Esophagus muscularis mucosa (tissue), 4 donors: ENCODE measurements at regions not wholly inside any gene's neighbourhood (a gene's known extent, or its start where the extent isn't known, plus 50 kb on each side); places are given as distances from the start of the nearest gene placed in this dataset.

ENCODE experiments used
- CTCF ChIP-seq, 3 experiments: fragments of 200-600 bp in 2 of 3; fragments of 450-650 bp in 1 of 3; sonication (generic) in 2 of 3; IDR thresholded peaks; one replicate each; pipeline ENCODE4 v1.5.1; 2017 to 2019; ENCODE audit warnings: antibody characterized with exemption in 3 of 3, mild to moderate bottlenecking in 2 of 3, moderate library complexity in 1 of 3
- EP300 ChIP-seq: sonication (generic); formaldehyde crosslinking; IDR thresholded peaks from one replicate; pipeline ENCODE4 v1.6.1; 2017; ENCODE audit warnings: antibody characterized with exemption
- POLR2A ChIP-seq: fragments of 450-650 bp; IDR thresholded peaks from one replicate; pipeline ENCODE4 v1.6.1; 2017; ENCODE audit warnings: antibody characterized with exemption, moderate library complexity, mild to moderate bottlenecking, low read depth

- TF ChIP-seq CTCF (IDR thresholded peaks at IDR 0.05) = no peak
- no peak for TF ChIP-seq EP300
- no peak for TF ChIP-seq POLR2A
Observed at GRCh38 chr15:62474021-62474770, 309.1 kb upstream of the C2CD4B start.
